H1 (cell line): ENCODE measurements at regions not wholly inside any gene's neighbourhood (a gene's known extent, or its start where the extent isn't known, plus 50 kb on each side); places are given as distances from the start of the nearest gene placed in this dataset.

Source experiments
- CTCF ChIA-PET: fragments of 300-600 bp; sonication (Branson Sonifier 250); formaldehyde crosslinking; loops from one replicate; lab custom pipeline; 2021; ENCODE audit not compliant: partially characterized antibody; lab: Charles Lee
- POLR2A ChIA-PET: fragments of 300-600 bp; sonication (Branson Sonifier 250); formaldehyde crosslinking; loops from one replicate; lab custom pipeline; 2021; ENCODE audit warnings: inconsistent platforms; ENCODE audit not compliant: partially characterized antibody; lab: Charles Lee
- DNase-seq, 2 experiments: peaks; one replicate each; pipeline versions ENCODE4 v3.0.0 to v3.0.0-alpha.2; 2010 to 2022; ENCODE audit warnings: low spot score in 2 of 2, low read depth in 1 of 2, mixed read lengths in 1 of 2
- FAIRE-seq: peaks from 2 replicates; lab custom pipeline; 2011; peaks lifted over from hg19 to GRCh38; lab: Jason Lieb, UNC
- H2AFZ ChIP-seq: 2 replicates; pipeline ENCODE4 v1.8.1; 2012; ENCODE audit warnings: low read length, inconsistent platforms
- H2AK5ac ChIP-seq: 2 replicates; pipeline ENCODE4 v1.6.1; 2013; ENCODE audit warnings: low read depth, low read length
- H2BK120ac ChIP-seq: replicated peaks from 2 replicates; pipeline ENCODE3; 2013; ENCODE audit warnings: low read depth, low read length, inconsistent platforms
- H2BK12ac ChIP-seq: 2 replicates; pipeline ENCODE4 v1.6.1; 2013; ENCODE audit warnings: low read depth, low read length
- H2BK15ac ChIP-seq: 2 replicates; pipeline ENCODE4 v1.6.1; 2013; ENCODE audit warnings: low read length
- H2BK20ac ChIP-seq: 2 replicates; pipeline ENCODE4 v1.6.1; 2013; ENCODE audit warnings: low read length
- H2BK5ac ChIP-seq: 2 replicates; pipeline ENCODE4 v1.6.1; 2013; ENCODE audit warnings: low read depth, low read length
- H3K14ac ChIP-seq: 2 replicates; pipeline ENCODE4 v1.6.1; 2013; ENCODE audit warnings: inconsistent platforms; ENCODE audit not compliant: insufficient read length
- H3K18ac ChIP-seq: 2 replicates; pipeline ENCODE4 v1.6.1; 2013; ENCODE audit warnings: low read length; ENCODE audit errors: extremely low read depth
- H3K23ac ChIP-seq: 2 replicates; pipeline ENCODE4 v1.6.1; 2013; ENCODE audit warnings: inconsistent platforms; ENCODE audit not compliant: insufficient read length
- H3K23me2 ChIP-seq: 2 replicates; pipeline ENCODE4 v1.6.1; 2013; ENCODE audit warnings: low read depth, low read length
- H3K27ac ChIP-seq: 2 replicates; pipeline ENCODE4 v1.6.1; 2011; ENCODE audit warnings: low read depth, low read length, inconsistent platforms
- H3K27me3 ChIP-seq, 4 experiments: replicated peaks in 1 of 4; 1 replicate in 1 of 4; 2 replicates in 3 of 4; pipeline versions ENCODE4 v1.6.1 to v1.8.1; 2011 to 2013; ENCODE audit warnings: low read length in 3 of 4, mild to moderate bottlenecking in 3 of 4, inconsistent platforms in 2 of 4, mixed read lengths in 2 of 4, moderate library complexity in 1 of 4; ENCODE audit not compliant: control insufficient read depth in 3 of 4, insufficient read depth in 3 of 4; ENCODE audit errors: extremely low read depth in 1 of 4
- H3K36me3 ChIP-seq, 4 experiments: 2 replicates each; pipeline versions ENCODE4 v1.6.1 to v1.8.1; 2011 to 2013; ENCODE audit warnings: mild to moderate bottlenecking in 4 of 4, low read length in 3 of 4, moderate library complexity in 2 of 4, control low read depth in 1 of 4, inconsistent platforms in 1 of 4; ENCODE audit not compliant: insufficient read depth in 4 of 4, control insufficient read depth in 2 of 4
- H3K4ac ChIP-seq: replicated peaks from 2 replicates; pipeline ENCODE3; 2013; ENCODE audit warnings: low read length, low read depth, mixed read lengths, inconsistent platforms; ENCODE audit not compliant: insufficient read length
- H3K4me1 ChIP-seq, 4 experiments: replicated peaks in 1 of 4; 1 replicate in 1 of 4; 2 replicates in 3 of 4; pipeline versions ENCODE4 v1.6.1 to v1.8.1; 2011 to 2013; ENCODE audit warnings: low read length in 3 of 4, inconsistent platforms in 2 of 4, mixed read lengths in 1 of 4; ENCODE audit not compliant: insufficient read depth in 4 of 4, control insufficient read depth in 3 of 4
- H3K4me2 ChIP-seq, 2 experiments: 2 replicates each; pipeline versions ENCODE4 v1.6.1 to v1.8.1; 2011 to 2013; ENCODE audit warnings: low read depth in 2 of 2, low read length in 2 of 2, control low read depth in 1 of 2, inconsistent platforms in 1 of 2, mild to moderate bottlenecking in 1 of 2; ENCODE audit not compliant: insufficient read depth in 1 of 2
- H3K4me3 ChIP-seq, 4 experiments: fragments of 200-600, 300-600 bp in 1 of 4; sonication (generic), shearing (Covaris generic), sonication (Bioruptor Twin) in 1 of 4; 2 replicates each; pipeline versions ENCODE4 v1.5.1 to v1.8.1; 2011 to 2016; ENCODE audit warnings: low read length in 4 of 4, low read depth in 3 of 4, control low read depth in 2 of 4, inconsistent platforms in 2 of 4, mild to moderate bottlenecking in 2 of 4, mixed read lengths in 1 of 4, moderate library complexity in 1 of 4; ENCODE audit not compliant: insufficient read depth in 2 of 4; ENCODE audit errors: extremely low read depth in 1 of 4
- H3K56ac ChIP-seq: replicated peaks from 2 replicates; pipeline ENCODE3; 2013; ENCODE audit warnings: low read depth, mild to moderate bottlenecking, mixed read lengths, low read length, inconsistent platforms; ENCODE audit not compliant: insufficient read length
- H3K79me1 ChIP-seq: 2 replicates; pipeline ENCODE4 v1.6.1; 2013; ENCODE audit warnings: low read depth, low read length, control low read depth
- H3K79me2 ChIP-seq, 2 experiments: 2 replicates each; pipeline versions ENCODE4 v1.6.1 to v1.8.1; 2012 to 2013; ENCODE audit warnings: low read length in 2 of 2, mild to moderate bottlenecking in 2 of 2, inconsistent platforms in 1 of 2; ENCODE audit not compliant: insufficient read depth in 2 of 2, control insufficient read depth in 1 of 2
- H3K9ac ChIP-seq, 4 experiments: replicated peaks in 1 of 4; 1 replicate in 1 of 4; 2 replicates in 3 of 4; pipeline versions ENCODE4 v1.6.1 to v1.8.1; 2011 to 2013; ENCODE audit warnings: low read depth in 3 of 4, low read length in 3 of 4, control low read depth in 2 of 4, mild to moderate bottlenecking in 2 of 4, moderate library complexity in 2 of 4, inconsistent platforms in 1 of 4; ENCODE audit errors: extremely low read depth in 1 of 4
- H3K9me3 ChIP-seq, 2 experiments: 2 replicates each; pipeline versions ENCODE4 v1.6.1 to v1.8.1; 2012 to 2013; ENCODE audit warnings: mild to moderate bottlenecking in 2 of 2, moderate library complexity in 2 of 2, control low read depth in 1 of 2, inconsistent platforms in 1 of 2, low read depth in 1 of 2, low read length in 1 of 2, mixed read lengths in 1 of 2; ENCODE audit not compliant: insufficient read depth in 2 of 2
- H4K20me1 ChIP-seq, 2 experiments: replicated peaks in 1 of 2; 2 replicates each; pipeline versions ENCODE3 to v1.8.1; 2011 to 2013; ENCODE audit warnings: inconsistent platforms in 2 of 2, low read length in 2 of 2, mild to moderate bottlenecking in 1 of 2; ENCODE audit not compliant: insufficient read depth in 2 of 2, control insufficient read depth in 1 of 2
- H4K5ac ChIP-seq: 2 replicates; pipeline ENCODE4 v1.6.1; 2013; ENCODE audit warnings: low read length, low read depth, mixed read lengths, inconsistent platforms; ENCODE audit not compliant: insufficient read length
- H4K8ac ChIP-seq: 2 replicates; pipeline ENCODE4 v1.8.0; 2013; ENCODE audit warnings: mild to moderate bottlenecking, moderate library complexity, low read length, inconsistent platforms; ENCODE audit not compliant: insufficient read depth; ENCODE audit errors: extremely low read depth
- H4K91ac ChIP-seq: replicated peaks from 2 replicates; pipeline ENCODE3; 2013; ENCODE audit warnings: low read length, mixed read lengths, inconsistent platforms; ENCODE audit not compliant: insufficient read length
- CHD1 ChIP-seq: IDR thresholded peaks from 2 replicates; pipeline ENCODE4 v1.6.1; 2012; ENCODE audit warnings: low read depth, low read length, improper control_type of control experiment
- RXRA ChIP-seq: IDR thresholded peaks from 2 replicates; pipeline ENCODE4 v1.6.1; 2011; ENCODE audit warnings: low read depth, mild to moderate bottlenecking, low read length, moderate library complexity; ENCODE audit not compliant: insufficient read depth
- TAF7 ChIP-seq: optimal IDR thresholded peaks from 2 replicates; pipeline ENCODE3; 2011; ENCODE audit warnings: low read depth, mild to moderate bottlenecking, inconsistent platforms, low read length, moderate library complexity, borderline replicate concordance
- WGBS, 2 experiments: shearing (Covaris generic) in 1 of 2; methylation state at CpG; one replicate each; pipeline versions ENCODE4 v1.1.6 to v1.1.7; 2013 to 2015; ENCODE audit warnings: low lambda C conversion rate in 2 of 2, mixed read lengths in 2 of 2, inconsistent platforms in 1 of 2, low coverage in 1 of 2, missing lambda C conversion rate in 1 of 2; ENCODE audit not compliant: insufficient replicate concordance in 2 of 2, insufficient coverage in 1 of 2, insufficient read length in 1 of 2; ENCODE audit errors: extremely low coverage in 1 of 2, missing lambda C conversion rate in 1 of 2; 5-methylcytosine and 5-hydroxymethylcytosine counted together

DNA sequence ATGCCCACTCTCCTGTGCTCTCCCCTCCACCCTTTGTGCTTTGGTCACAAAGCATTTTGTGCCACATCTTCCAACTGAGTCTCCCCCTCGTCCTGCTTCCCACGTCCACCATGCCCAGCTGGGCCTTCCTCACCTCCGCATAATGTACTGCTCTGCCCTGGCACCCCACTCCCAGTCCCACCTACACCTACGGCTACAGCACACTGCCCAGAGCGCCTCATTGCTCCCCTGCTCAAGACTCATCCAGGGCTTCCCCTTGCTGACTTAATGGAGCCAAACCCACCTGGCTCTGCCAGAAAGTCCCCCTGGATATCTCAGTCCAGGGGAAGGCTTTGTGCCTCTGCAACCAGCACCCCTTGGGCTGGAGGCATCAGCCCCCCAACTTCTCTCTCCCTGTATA, 299.2 kb upstream of the ZMIZ1 start:
- Histone ChIP-seq H3K27ac (no peak overlapping the region), H3K79me1 (peaks cover 2% of the 10 kb centered on the region; the same call in 1 of the 2 replicates), H3K36me3 (no peaks in the 10 kb centered on the region), H3K23me2 (peaks cover 3% of the 10 kb centered on the region; the same call in 1 of the 2 replicates), H3K4me3 (no peak overlapping the region), H3K4ac (no peak overlapping the region), H3K4me2 (no peak overlapping the region), H2BK15ac (no peak overlapping the region), H2BK120ac (no peak overlapping the region), H4K20me1 (peaks cover 0 to 3% of the 10 kb centered on the region in 2 experiments), H3K9me3 (no peaks in the 10 kb centered on the region), H2AFZ (no peak overlapping the region), H2BK5ac (no peak overlapping the region), H4K5ac (no peak overlapping the region), H2BK12ac (0 out of 2 replicates have a peak overlapping the region, but pooled peaks have one; percentile 9), H3K4me1 (peaks cover 0 to under 1% (median 0%) of the 10 kb centered on the region in 4 experiments; a peak in 1 of 7 replicates), H3K79me2 (no peaks in the 10 kb centered on the region), H3K14ac (no peak overlapping the region), H3K56ac (no peak overlapping the region), H4K8ac (0 out of 2 replicates have a peak overlapping the region, but pooled peaks have one; percentile 29), H3K23ac (no peak overlapping the region), H4K91ac (no peak overlapping the region), H2AK5ac (peak overlapping the region; percentile 53; the same call in 1 of the 2 replicates), H3K27me3 (no peaks in the 10 kb centered on the region; a peak in 2 of 7 replicates), H3K9ac (no peak overlapping the region), H2BK20ac (no peak overlapping the region), H3K18ac (no peak overlapping the region)
- FAIRE-seq, result no peak
- DNase-seq, result no peak
- POLR2A ChIA-PET, result interaction anchor here (0.8 kb wide), 1 partner anchor 13 kb away, joined by 3 read pairs; no protein-coding TSS in a partner anchor
- WGBS, 2 experiments, result 91% methylated on average over 5 of the region's 5 CpGs; no CpG with 5 or more reads in 1 of the 2 experiments
- TF ChIP-seq TAF7, result no peak
- no peak for TF ChIP-seq RXRA
- TF ChIP-seq CHD1, result no peak
- CTCF ChIA-PET, result interaction anchor here (1.6 kb wide), 1 partner anchor 455 kb away, joined by 3 read pairs; no protein-coding TSS in a partner anchor
